WTC11 (cell line): ENCODE measurements at regions not wholly inside any gene's neighbourhood (a gene's known extent, or its start where the extent isn't known, plus 50 kb on each side); places are given as distances from the start of the nearest gene placed in this dataset.

ENCODE experiments used
- ATAC-seq: fragments of 200-7000 bp; cut with Tn5 transposase; 2 replicates; pipeline ENCODE4 v1.10.0; 2021; ENCODE audit warnings: mild to moderate bottlenecking, moderate library complexity
- CTCF ChIA-PET: fragments of 300-600 bp; sonication (Branson Sonifier 250); formaldehyde crosslinking; loops from one replicate; lab custom pipeline; 2021; ENCODE audit warnings: antibody characterized with exemption; lab: Charles Lee
- POLR2A ChIA-PET: fragments of 350-600 bp; sonication (Branson Sonifier 250); formaldehyde crosslinking; loops from one replicate; lab custom pipeline; 2021; ENCODE audit warnings: antibody characterized with exemption; lab: Charles Lee
- DNase-seq: peaks from one replicate; pipeline ENCODE4 v3.0.0; 2021; ENCODE audit warnings: low spot score
- H3K27ac Mint-ChIP-seq: 2 replicates; pipeline ENCODE4 v1.8.0; 2021; ENCODE audit warnings: mixed read lengths
- H3K27me3 Mint-ChIP-seq: 2 replicates; pipeline ENCODE4 v1.8.0; 2021; ENCODE audit warnings: low read depth, mild to moderate bottlenecking, moderate library complexity, mixed read lengths
- H3K36me3 Mint-ChIP-seq: 2 replicates; pipeline ENCODE4 v1.8.0; 2021; ENCODE audit warnings: mixed read lengths
- H3K4me1 Mint-ChIP-seq: 2 replicates; pipeline ENCODE4 v1.8.0; 2022; ENCODE audit warnings: mixed read lengths
- H3K4me3 Mint-ChIP-seq: 2 replicates; pipeline ENCODE4 v1.8.0; 2021; ENCODE audit warnings: mild to moderate bottlenecking, moderate library complexity, mixed read lengths
- H3K9me3 Mint-ChIP-seq: 2 replicates; pipeline ENCODE4 v1.8.0; 2021; ENCODE audit warnings: mixed read lengths
- ARID4B ChIP-seq: sonication (generic); formaldehyde crosslinking; IDR thresholded peaks from 2 replicates; pipeline ENCODE4 v1.8.0; 2023; ENCODE audit warnings: missing genetic modification reagents, mild to moderate bottlenecking, borderline replicate concordance
- ATF1 ChIP-seq: sonication (generic); formaldehyde crosslinking; IDR thresholded peaks from 2 replicates; pipeline ENCODE4 v1.8.1; 2023; ENCODE audit warnings: mild to moderate bottlenecking, moderate library complexity, missing genetic modification reagents
- CBFB ChIP-seq: sonication (generic); formaldehyde crosslinking; IDR thresholded peaks from 2 replicates; pipeline ENCODE4 v1.8.1; 2022; ENCODE audit warnings: mild to moderate bottlenecking, low read depth, missing genetic modification reagents
- CREB1 ChIP-seq: sonication (generic); formaldehyde crosslinking; IDR thresholded peaks from 2 replicates; pipeline ENCODE4 v1.8.0; 2023; ENCODE audit warnings: mild to moderate bottlenecking, missing genetic modification reagents
- E2F1 ChIP-seq: sonication (generic); formaldehyde crosslinking; IDR thresholded peaks from 2 replicates; pipeline ENCODE4 v1.8.0; 2022; ENCODE audit warnings: mild to moderate bottlenecking, missing genetic modification reagents
- E2F5 ChIP-seq: sonication (generic); formaldehyde crosslinking; IDR thresholded peaks from 2 replicates; pipeline ENCODE4 v1.8.1; 2022; ENCODE audit warnings: mild to moderate bottlenecking, moderate library complexity, missing genetic modification reagents
- FOXJ3 ChIP-seq: sonication (generic); formaldehyde crosslinking; IDR thresholded peaks from 2 replicates; pipeline ENCODE4 v1.9.0; 2021; ENCODE audit warnings: missing genetic modification reagents, mild to moderate bottlenecking, borderline replicate concordance
- FOXP1 ChIP-seq: sonication (generic); formaldehyde crosslinking; IDR thresholded peaks from 2 replicates; pipeline ENCODE4 v1.8.0; 2022; ENCODE audit warnings: missing genetic modification reagents, mild to moderate bottlenecking, moderate library complexity, borderline replicate concordance
- GTF2I ChIP-seq: fragments of 250-450 bp; sonication (Bioruptor Pico); conservative IDR thresholded peaks from 2 replicates; pipeline ENCODE4 v1.4.0; 2021; ENCODE audit warnings: mild to moderate bottlenecking
- KAT7 ChIP-seq: sonication (generic); formaldehyde crosslinking; IDR thresholded peaks from 2 replicates; pipeline ENCODE4 v1.8.1; 2023; ENCODE audit warnings: missing genetic modification reagents, mild to moderate bottlenecking, borderline replicate concordance
- OVOL2 ChIP-seq: fragments of 250-450 bp; sonication (Bioruptor Pico); IDR thresholded peaks from 2 replicates; pipeline ENCODE4 v1.9.0; 2021; ENCODE audit warnings: mild to moderate bottlenecking, borderline replicate concordance
- RELA ChIP-seq: sonication (generic); formaldehyde crosslinking; IDR thresholded peaks from 2 replicates; pipeline ENCODE4 v1.8.1; 2022; ENCODE audit warnings: missing genetic modification reagents, mild to moderate bottlenecking, borderline replicate concordance
- SMAD3 ChIP-seq: sonication (generic); formaldehyde crosslinking; IDR thresholded peaks from 2 replicates; pipeline ENCODE4 v1.8.0; 2022; ENCODE audit warnings: missing genetic modification reagents, mild to moderate bottlenecking, borderline replicate concordance
- TEAD4 ChIP-seq: sonication (generic); formaldehyde crosslinking; IDR thresholded peaks from 2 replicates; pipeline ENCODE4 v1.8.0; 2022; ENCODE audit warnings: mild to moderate bottlenecking, missing genetic modification reagents
- TP53 ChIP-seq: sonication (generic); formaldehyde crosslinking; IDR thresholded peaks from 2 replicates; pipeline ENCODE4 v1.8.1; 2023; ENCODE audit warnings: mild to moderate bottlenecking, missing genetic modification reagents
- USF1 ChIP-seq: sonication (generic); formaldehyde crosslinking; IDR thresholded peaks from 2 replicates; pipeline ENCODE4 v1.8.0; 2022; ENCODE audit warnings: mild to moderate bottlenecking, missing genetic modification reagents
- ZBTB43 ChIP-seq: sonication (generic); formaldehyde crosslinking; IDR thresholded peaks from 2 replicates; pipeline ENCODE4 v1.8.1; 2023; ENCODE audit warnings: mild to moderate bottlenecking, missing genetic modification reagents
- ZNF121 ChIP-seq: sonication (generic); formaldehyde crosslinking; IDR thresholded peaks from 2 replicates; pipeline ENCODE4 v1.8.0; 2023; ENCODE audit warnings: missing genetic modification reagents
- ZNF138 ChIP-seq: sonication (generic); formaldehyde crosslinking; conservative IDR thresholded peaks from 2 replicates; pipeline ENCODE4 v1.8.1; 2022; ENCODE audit warnings: mild to moderate bottlenecking, moderate library complexity, missing genetic modification reagents
- ZNF396 ChIP-seq: fragments of 250-450 bp; sonication (Bioruptor Pico); IDR thresholded peaks from 2 replicates; pipeline ENCODE4 v1.8.0; 2021; ENCODE audit warnings: mild to moderate bottlenecking, moderate library complexity, borderline replicate concordance
- ZNF416 ChIP-seq: fragments of 250-450 bp; sonication (Bioruptor Pico); IDR thresholded peaks from 2 replicates; pipeline ENCODE4 v1.9.0; 2021; ENCODE audit warnings: mild to moderate bottlenecking, inconsistent platforms
- ZNF423 ChIP-seq: fragments of 250-450 bp; sonication (Bioruptor Pico); IDR thresholded peaks from 2 replicates; pipeline ENCODE4 v2.1.2; 2022; ENCODE audit warnings: mild to moderate bottlenecking, moderate library complexity
- ZNF671 ChIP-seq: fragments of 250-450 bp; sonication (Bioruptor Pico); IDR thresholded peaks from 2 replicates; pipeline ENCODE4 v1.8.0; 2021; ENCODE audit warnings: mild to moderate bottlenecking
- ZSCAN18 ChIP-seq: fragments of 250-450 bp; sonication (Bioruptor Pico); IDR thresholded peaks from 2 replicates; pipeline ENCODE4 v2.1.2; 2022; ENCODE audit warnings: mild to moderate bottlenecking, moderate library complexity

- no peaks in the 10 kb centered on the region for H3K4me1 Mint-ChIP-seq
- no peak for ATAC-seq
- no peaks in the 10 kb centered on the region for H3K36me3 Mint-ChIP-seq
- ChIA-PET CTCF (no interaction called here), POLR2A (no interaction called here)
- H3K27ac Mint-ChIP-seq = no peak overlapping the region
- TF ChIP-seq ATF1 = no peak
- TF ChIP-seq ZNF671 (CRISPR knock-in tag) = no peak
- no peak for TF ChIP-seq E2F5
- no peak for TF ChIP-seq SMAD3 (CRISPR knock-in tag)
- no peak for TF ChIP-seq KAT7 (CRISPR knock-in tag)
- TF ChIP-seq ZNF121 = no peak
- no peak for TF ChIP-seq E2F1
- TF ChIP-seq ZNF138 (CRISPR knock-in tag) = no peak
- no peak for TF ChIP-seq CREB1 (CRISPR knock-in tag)
- TF ChIP-seq ZSCAN18 (CRISPR knock-in tag) = no peak
- TF ChIP-seq OVOL2 = no peak
- TF ChIP-seq FOXJ3 (CRISPR knock-in tag) = no peak
- no peak for TF ChIP-seq FOXP1 (CRISPR knock-in tag)
- H3K27me3 Mint-ChIP-seq = no peaks in the 10 kb centered on the region
- H3K4me3 Mint-ChIP-seq = no peak overlapping the region
- H3K9me3 Mint-ChIP-seq = no peaks in the 10 kb centered on the region
- no peak for DNase-seq
These were observed 1357.3 kb upstream of the CITED2 start for GRCh38 chr6:140731741-140732140.

GRCh38 chr6:140729521-140729920 lies 1355.1 kb upstream of the CITED2 start:
- POLR2A ChIA-PET = no interaction called here
- CTCF ChIA-PET = no interaction called here
- H3K9me3 Mint-ChIP-seq = no peaks in the 10 kb centered on the region; the same call in 1 of the 2 replicates
- H3K4me1 Mint-ChIP-seq = no peaks in the 10 kb centered on the region
- TF ChIP-seq TP53 (CRISPR knock-in tag) = no peak
- no peak for TF ChIP-seq USF1
- TF ChIP-seq SMAD3 (CRISPR knock-in tag) = no peak
- no peak for TF ChIP-seq GTF2I (CRISPR knock-in tag)
- no peak for TF ChIP-seq ZNF423
- TF ChIP-seq ZNF416 (CRISPR knock-in tag) = no peak
- no peak for TF ChIP-seq ARID4B
- no peak for TF ChIP-seq ZNF396 (CRISPR knock-in tag)
- no peak for TF ChIP-seq ZBTB43 (CRISPR knock-in tag)
- TF ChIP-seq CBFB (CRISPR knock-in tag) = no peak
- no peak for TF ChIP-seq TEAD4 (CRISPR knock-in tag)
- TF ChIP-seq RELA (CRISPR knock-in tag) = no peak
- DNase-seq (no peak), ATAC-seq (no peak)
- no peaks in the 10 kb centered on the region for H3K27me3 Mint-ChIP-seq
- no peak overlapping the region for H3K4me3 Mint-ChIP-seq
- H3K27ac Mint-ChIP-seq = no peak overlapping the region
- H3K36me3 Mint-ChIP-seq = no peaks in the 10 kb centered on the region
